NCI-H1105 (cell line): ENCODE measurements at regions not wholly inside any gene's neighbourhood (a gene's known extent, or its start where the extent isn't known, plus 50 kb on each side); places are given as distances from the start of the nearest gene placed in this dataset.
"Not testable (repeated sequence)": the region's sequence is repeated elsewhere in the genome, so short reads cannot be mapped to it uniquely, and the experiment has no call there.

ENCODE experiments used
- DNase-seq: peaks from one replicate; lab custom pipeline; 2025; lab: John Stamatoyannopoulos, UW

- DNase-seq = no peak
Measured at GRCh38 chr1:157325220-157325619, 187.0 kb upstream of the ETV3 start.

GRCh38 chr1:157321972-157322371 is 183.8 kb upstream of the ETV3 start:
- DNase-seq = not testable (repeated sequence)

- DNase-seq = no peak
Measured at GRCh38 chr1:157319567-157319966, 181.4 kb upstream of the ETV3 start.

- DNase-seq = not testable (repeated sequence)
Measured at GRCh38 chr1:157317229-157317628, 179.0 kb upstream of the ETV3 start.

GRCh38 chr1:157315544-157315943 is 177.3 kb upstream of the ETV3 start:
- DNase-seq = no peak

- DNase-seq = no peak
Measured at GRCh38 chr1:157314408-157314807, 176.2 kb upstream of the ETV3 start.

GRCh38 chr1:157313240-157313807 is 175.1 kb upstream of the ETV3 start:
- DNase-seq = no peak

GRCh38 chr1:157312082-157312812 is 174.1 kb upstream of the ETV3 start:
- no peak for DNase-seq

GRCh38 chr1:157311730-157312081 is 173.5 kb upstream of the ETV3 start:
- DNase-seq = no peak

GRCh38 chr1:157310805-157311729 is 172.9 kb upstream of the ETV3 start:
- DNase-seq = peak; percentile 25

GRCh38 chr1:157310401-157310800 is 172.2 kb upstream of the ETV3 start:
- no peak for DNase-seq

GRCh38 chr1:157307491-157307890 is 169.3 kb upstream of the ETV3 start:
- no peak for DNase-seq

- DNase-seq = no peak
Measured at GRCh38 chr1:157306896-157307295, 168.7 kb upstream of the ETV3 start.

GRCh38 chr1:157304271-157304670 is 166.1 kb upstream of the ETV3 start:
- no peak for DNase-seq

- no peak for DNase-seq
Measured at GRCh38 chr1:157302724-157303123, 164.5 kb upstream of the ETV3 start.

GRCh38 chr1:157302199-157302497 is 164.0 kb upstream of the ETV3 start:
- DNase-seq = no peak

- DNase-seq = no peak
Measured at GRCh38 chr1:157301477-157302198, 163.4 kb upstream of the ETV3 start.

- not testable (repeated sequence) for DNase-seq
Measured at GRCh38 chr1:157294387-157295145, 156.4 kb upstream of the ETV3 start.

GRCh38 chr1:157292809-157293564 is 154.8 kb upstream of the ETV3 start:
- DNase-seq = no peak

- DNase-seq = no peak
Measured at GRCh38 chr1:157292302-157292701, 154.1 kb upstream of the ETV3 start.

GRCh38 chr1:157291083-157291482 is 152.9 kb upstream of the ETV3 start:
- DNase-seq = no peak
